Skeletal muscle tissue (tissue), 3 donors: ENCODE measurements at regions not wholly inside any gene's neighbourhood (a gene's known extent, or its start where the extent isn't known, plus 50 kb on each side); places are given as distances from the start of the nearest gene placed in this dataset.

Experiments
- H3K27ac ChIP-seq: one replicate; pipeline ENCODE4 v1.7.0; 2013; ENCODE audit warnings: mild to moderate bottlenecking, low read depth, low read length, inconsistent platforms
- H3K27me3 ChIP-seq, 3 donors: one replicate each; pipeline ENCODE4 v1.7.0; 2013; ENCODE audit warnings: low read length in 3 of 3; ENCODE audit not compliant: control insufficient read depth in 3 of 3, insufficient read depth in 3 of 3
- H3K36me3 ChIP-seq, 3 donors: one replicate each; pipeline ENCODE4 v1.7.0; 2013; ENCODE audit warnings: low read length in 3 of 3; ENCODE audit not compliant: control insufficient read depth in 3 of 3, insufficient read depth in 3 of 3
- H3K4me1 ChIP-seq, 3 donors: one replicate each; pipeline ENCODE4 v1.7.0; 2013; ENCODE audit warnings: low read length in 3 of 3, mild to moderate bottlenecking in 3 of 3; ENCODE audit not compliant: control insufficient read depth in 3 of 3, insufficient read depth in 3 of 3
- H3K4me3 ChIP-seq, 3 donors: one replicate each; pipeline ENCODE4 v1.7.0; 2013; ENCODE audit warnings: low read length in 3 of 3
- H3K9ac ChIP-seq, 3 donors: one replicate each; pipeline ENCODE4 v1.7.0; 2013; ENCODE audit warnings: low read length in 3 of 3, mild to moderate bottlenecking in 3 of 3, moderate library complexity in 2 of 3, low read depth in 1 of 3
- H3K9me3 ChIP-seq, 3 donors: one replicate each; pipeline ENCODE4 v1.7.0; 2013; ENCODE audit warnings: low read length in 3 of 3; ENCODE audit not compliant: control insufficient read depth in 3 of 3
- donor health status: Osteomylitis.

DNA sequence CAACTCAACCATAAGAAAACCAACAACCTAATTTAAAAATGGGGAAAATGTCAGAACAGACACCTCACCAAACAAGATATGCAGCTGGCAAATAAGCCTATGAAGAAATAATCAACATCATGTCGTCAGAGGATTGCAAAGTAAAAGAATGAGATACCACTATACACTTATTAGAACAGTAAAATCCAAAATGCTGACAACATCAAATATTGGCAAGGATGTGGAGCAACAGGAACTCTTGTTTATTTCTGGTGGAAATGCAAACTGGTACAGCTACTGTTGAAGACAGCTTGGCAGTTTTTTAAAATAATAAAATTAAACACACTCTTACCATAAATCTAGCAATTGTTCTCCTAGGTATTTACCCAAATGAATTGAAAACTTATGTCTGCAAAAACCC, 140.7 kb upstream of the B3GAT1 start:
- H3K9me3 ChIP-seq = no peaks in the 10 kb centered on the region
- no peak overlapping the region for H3K4me3 ChIP-seq
- H3K4me1 ChIP-seq = no peaks in the 10 kb centered on the region
- no peaks in the 10 kb centered on the region for H3K36me3 ChIP-seq
- no peaks in the 10 kb centered on the region for H3K27me3 ChIP-seq
- no peak overlapping the region for H3K9ac ChIP-seq
- no peak overlapping the region for H3K27ac ChIP-seq

DNA sequence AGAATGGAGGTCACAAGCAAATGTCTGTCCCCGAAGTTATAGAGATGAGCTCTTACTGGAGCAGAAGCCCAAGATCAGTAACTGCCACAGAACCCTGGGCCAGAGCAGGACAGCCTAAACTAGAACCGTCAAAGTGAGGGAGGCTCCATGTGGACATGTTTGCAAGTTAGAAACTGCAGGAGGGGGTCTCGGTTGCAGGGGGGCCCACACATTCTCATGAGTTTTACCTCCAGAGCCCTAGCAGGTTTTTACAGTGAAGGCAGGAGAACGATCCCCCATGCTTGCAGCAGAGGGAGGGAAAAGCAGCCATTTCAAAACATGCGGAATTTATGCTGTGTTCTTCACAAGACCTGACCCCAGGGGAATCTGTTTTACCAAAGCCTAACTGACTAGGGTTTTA, 133.5 kb upstream of the B3GAT1 start:
- Histone ChIP-seq H3K27ac (no peak overlapping the region), H3K9ac (no peak overlapping the region), H3K36me3 (no peaks in the 10 kb centered on the region), H3K4me3 (no peak overlapping the region), H3K27me3 (no peaks in the 10 kb centered on the region), H3K4me1 (no peaks in the 10 kb centered on the region), H3K9me3 (no peaks in the 10 kb centered on the region)

GRCh38 chr11:134544095-134544815, 132.2 kb upstream of the B3GAT1 start:
- no peak overlapping the region for H3K9ac ChIP-seq
- no peak overlapping the region for H3K27ac ChIP-seq
- no peaks in the 10 kb centered on the region for H3K27me3 ChIP-seq
- H3K9me3 ChIP-seq = no peaks in the 10 kb centered on the region
- H3K36me3 ChIP-seq = no peaks in the 10 kb centered on the region
- H3K4me1 ChIP-seq = no peaks in the 10 kb centered on the region
- H3K4me3 ChIP-seq = no peak overlapping the region

GRCh38 chr11:134543645-134544044, 131.6 kb upstream of the B3GAT1 start:
- no peak overlapping the region for H3K27ac ChIP-seq
- no peak overlapping the region for H3K4me3 ChIP-seq
- peaks cover 0 to 5% (median 3%) of the 10 kb centered on the region in 3 donors for H3K27me3 ChIP-seq
- no peaks in the 10 kb centered on the region for H3K9me3 ChIP-seq
- H3K36me3 ChIP-seq = no peaks in the 10 kb centered on the region
- no peak overlapping the region for H3K9ac ChIP-seq
- H3K4me1 ChIP-seq = no peaks in the 10 kb centered on the region

DNA sequence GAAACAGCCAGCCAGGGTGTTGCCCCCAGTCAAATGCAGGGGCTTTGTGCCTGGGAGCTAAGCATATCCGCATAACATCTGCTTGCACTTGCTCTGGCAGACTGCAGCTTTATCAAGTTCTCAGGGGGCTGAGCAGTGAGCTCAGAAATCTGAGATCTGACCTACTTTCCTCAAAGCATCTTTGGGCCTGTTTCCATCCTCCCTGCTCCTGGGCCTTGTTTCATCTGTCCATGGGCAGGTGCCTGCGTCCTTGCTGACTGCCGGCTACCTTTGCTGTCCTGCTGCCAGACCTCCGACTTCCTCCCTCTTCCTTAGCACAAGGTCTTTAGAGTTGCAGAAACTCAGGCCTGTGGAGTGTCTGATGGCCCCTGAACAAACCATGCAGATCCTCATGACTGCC, 131.2 kb upstream of the B3GAT1 start:
- H3K27ac ChIP-seq = no peak overlapping the region
- H3K4me1 ChIP-seq = no peaks in the 10 kb centered on the region
- H3K4me3 ChIP-seq = no peak overlapping the region
- H3K9me3 ChIP-seq = no peaks in the 10 kb centered on the region
- H3K27me3 ChIP-seq = peaks cover 1 to 9% (median 7%) of the 10 kb centered on the region in 3 donors
- no peak overlapping the region for H3K9ac ChIP-seq
- H3K36me3 ChIP-seq = no peaks in the 10 kb centered on the region

GRCh38 chr11:134542401-134543165, 130.5 kb upstream of the B3GAT1 start:
- no peaks in the 10 kb centered on the region for H3K4me1 ChIP-seq
- no peaks in the 10 kb centered on the region for H3K36me3 ChIP-seq
- H3K4me3 ChIP-seq = no peak overlapping the region
- H3K9ac ChIP-seq = no peak overlapping the region
- H3K27ac ChIP-seq = no peak overlapping the region
- no peaks in the 10 kb centered on the region for H3K9me3 ChIP-seq
- H3K27me3 ChIP-seq = peaks cover 4 to 13% (median 9%) of the 10 kb centered on the region in 3 donors

GRCh38 chr11:134541951-134542350, 129.9 kb upstream of the B3GAT1 start:
- Histone ChIP-seq H3K4me3 (no peak overlapping the region), H3K27me3 (peaks cover 4 to 15% (median 11%) of the 10 kb centered on the region in 3 donors), H3K27ac (no peak overlapping the region), H3K9me3 (no peaks in the 10 kb centered on the region), H3K9ac (no peak overlapping the region), H3K36me3 (no peaks in the 10 kb centered on the region), H3K4me1 (no peaks in the 10 kb centered on the region)

GRCh38 chr11:134541355-134541754, 129.3 kb upstream of the B3GAT1 start:
- Histone ChIP-seq H3K9me3 (no peaks in the 10 kb centered on the region), H3K27me3 (peaks cover 5 to 15% (median 11%) of the 10 kb centered on the region in 3 donors), H3K36me3 (no peaks in the 10 kb centered on the region), H3K4me3 (no peak overlapping the region), H3K27ac (no peak overlapping the region), H3K9ac (no peak overlapping the region), H3K4me1 (no peaks in the 10 kb centered on the region)

DNA sequence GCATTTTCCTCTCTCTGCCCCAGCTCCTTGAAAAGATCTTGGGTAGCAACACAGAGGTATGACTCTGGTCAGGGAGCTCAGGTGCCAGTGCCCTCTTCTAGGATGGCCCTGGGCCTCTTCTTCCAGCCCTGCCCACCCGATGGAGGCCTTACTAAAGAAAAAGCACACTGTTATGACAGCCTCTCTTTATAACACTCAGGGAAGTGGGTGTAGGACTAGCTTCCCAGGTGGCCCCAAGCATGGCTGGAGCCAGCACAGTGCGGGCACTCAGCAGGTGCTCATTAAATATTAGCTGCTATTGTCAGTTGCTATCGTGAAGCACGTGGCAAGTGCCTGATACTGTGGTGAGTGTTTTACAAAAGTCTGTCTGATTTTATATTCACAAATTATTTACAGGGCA, 127.2 kb upstream of the B3GAT1 start:
- Histone ChIP-seq H3K9me3 (no peaks in the 10 kb centered on the region), H3K27ac (no peak overlapping the region), H3K4me1 (no peaks in the 10 kb centered on the region), H3K36me3 (no peaks in the 10 kb centered on the region), H3K9ac (no peak overlapping the region), H3K27me3 (peaks cover 7 to 23% (median 23%) of the 10 kb centered on the region in 3 donors), H3K4me3 (no peak overlapping the region)

- Histone ChIP-seq H3K4me3 (no peak overlapping the region), H3K9ac (no peak overlapping the region), H3K9me3 (no peaks in the 10 kb centered on the region), H3K4me1 (no peaks in the 10 kb centered on the region), H3K36me3 (no peaks in the 10 kb centered on the region), H3K27me3 (peaks cover 10 to 28% (median 23%) of the 10 kb centered on the region in 3 donors), H3K27ac (no peak overlapping the region)
Observed at GRCh38 chr11:134538742-134539141, 126.7 kb upstream of the B3GAT1 start.
